ENCODE measurements at regions not wholly inside any gene's neighbourhood (a gene's known extent, or its start where the extent isn't known, plus 50 kb on each side); places are given as distances from the start of the nearest gene placed in this dataset.

GRCh38 chr4:138826754-138827153 is 188.8 kb upstream of the NOCT start:
- H3K4me2 ChIP-seq (ENCODE audit: low read length) = no peak overlapping the region
- H3K9ac ChIP-seq (ENCODE audit: low read depth, low read length) = no peak overlapping the region
- no peak overlapping the region for H3K4me3 ChIP-seq (ENCODE audit: low read length)
- no peaks in the 10 kb centered on the region for H3K4me1 ChIP-seq (ENCODE audit: control insufficient read depth, insufficient read depth, low read length)
- H3K9me3 ChIP-seq (replicated peaks; ENCODE audit: low read length) = no peaks in the 10 kb centered on the region
- no peaks in the 10 kb centered on the region for H3K36me3 ChIP-seq (ENCODE audit: insufficient read depth, low read length)
- H3K27me3 ChIP-seq (ENCODE audit: control insufficient read depth, insufficient read depth, low read length) = peaks cover 8% of the 10 kb centered on the region

- H3K4me1 ChIP-seq (ENCODE audit: control insufficient read depth, insufficient read depth, low read length) = no peaks in the 10 kb centered on the region
- H3K4me3 ChIP-seq (ENCODE audit: low read length) = no peak overlapping the region
- H3K36me3 ChIP-seq (ENCODE audit: insufficient read depth, low read length) = no peaks in the 10 kb centered on the region
- H3K9me3 ChIP-seq (replicated peaks; ENCODE audit: low read length) = no peaks in the 10 kb centered on the region
- peaks cover 8% of the 10 kb centered on the region for H3K27me3 ChIP-seq (ENCODE audit: control insufficient read depth, insufficient read depth, low read length)
- no peak overlapping the region for H3K4me2 ChIP-seq (ENCODE audit: low read length)
- no peak overlapping the region for H3K9ac ChIP-seq (ENCODE audit: low read depth, low read length)
These were observed 189.3 kb upstream of the NOCT start for GRCh38 chr4:138826322-138826721.

- Histone ChIP-seq H3K9ac (ENCODE audit: low read depth, low read length) (no peak overlapping the region), H3K36me3 (ENCODE audit: insufficient read depth, low read length) (no peaks in the 10 kb centered on the region), H3K4me2 (ENCODE audit: low read length) (no peak overlapping the region), H3K9me3 (replicated peaks; ENCODE audit: low read length) (no peaks in the 10 kb centered on the region), H3K4me1 (ENCODE audit: control insufficient read depth, insufficient read depth, low read length) (no peaks in the 10 kb centered on the region), H3K4me3 (ENCODE audit: low read length) (no peak overlapping the region), H3K27me3 (ENCODE audit: control insufficient read depth, insufficient read depth, low read length) (peaks cover 3% of the 10 kb centered on the region)
These were observed 194.2 kb upstream of the NOCT start for GRCh38 chr4:138821331-138821730.

GRCh38 chr4:138816875-138817274 is 198.7 kb upstream of the NOCT start:
- no peak overlapping the region for H3K4me3 ChIP-seq (ENCODE audit: low read length)
- no peaks in the 10 kb centered on the region for H3K4me1 ChIP-seq (ENCODE audit: control insufficient read depth, insufficient read depth, low read length)
- no peaks in the 10 kb centered on the region for H3K36me3 ChIP-seq (ENCODE audit: insufficient read depth, low read length)
- H3K27me3 ChIP-seq (ENCODE audit: control insufficient read depth, insufficient read depth, low read length) = no peaks in the 10 kb centered on the region
- H3K9ac ChIP-seq (ENCODE audit: low read depth, low read length) = no peak overlapping the region
- H3K4me2 ChIP-seq (ENCODE audit: low read length) = no peak overlapping the region
- no peaks in the 10 kb centered on the region for H3K9me3 ChIP-seq (replicated peaks; ENCODE audit: low read length)

GRCh38 chr4:138815811-138816210 is 199.8 kb upstream of the NOCT start:
- Histone ChIP-seq H3K36me3 (ENCODE audit: insufficient read depth, low read length) (no peaks in the 10 kb centered on the region), H3K27me3 (ENCODE audit: control insufficient read depth, insufficient read depth, low read length) (no peaks in the 10 kb centered on the region), H3K4me2 (ENCODE audit: low read length) (no peak overlapping the region), H3K4me1 (ENCODE audit: control insufficient read depth, insufficient read depth, low read length) (no peaks in the 10 kb centered on the region), H3K9ac (ENCODE audit: low read depth, low read length) (no peak overlapping the region), H3K4me3 (ENCODE audit: low read length) (no peak overlapping the region), H3K9me3 (replicated peaks; ENCODE audit: low read length) (no peaks in the 10 kb centered on the region)

GRCh38 chr4:138805736-138806135 is 209.8 kb upstream of the NOCT start:
- peaks cover 53% of the 10 kb centered on the region for H3K27me3 ChIP-seq (ENCODE audit: control insufficient read depth, insufficient read depth, low read length)
- no peak overlapping the region for H3K4me2 ChIP-seq (ENCODE audit: low read length)
- no peaks in the 10 kb centered on the region for H3K9me3 ChIP-seq (replicated peaks; ENCODE audit: low read length)
- H3K4me1 ChIP-seq (ENCODE audit: control insufficient read depth, insufficient read depth, low read length) = no peaks in the 10 kb centered on the region
- no peaks in the 10 kb centered on the region for H3K36me3 ChIP-seq (ENCODE audit: insufficient read depth, low read length)
- no peak overlapping the region for H3K9ac ChIP-seq (ENCODE audit: low read depth, low read length)
- H3K4me3 ChIP-seq (ENCODE audit: low read length) = no peak overlapping the region

- Histone ChIP-seq H3K4me3 (ENCODE audit: low read length) (no peak overlapping the region), H3K9ac (ENCODE audit: low read depth, low read length) (no peak overlapping the region), H3K9me3 (replicated peaks; ENCODE audit: low read length) (no peaks in the 10 kb centered on the region), H3K36me3 (ENCODE audit: insufficient read depth, low read length) (no peaks in the 10 kb centered on the region), H3K4me2 (ENCODE audit: low read length) (no peak overlapping the region), H3K27me3 (ENCODE audit: control insufficient read depth, insufficient read depth, low read length) (peaks cover 58% of the 10 kb centered on the region), H3K4me1 (ENCODE audit: control insufficient read depth, insufficient read depth, low read length) (no peaks in the 10 kb centered on the region)
These were observed 210.9 kb upstream of the NOCT start for GRCh38 chr4:138804711-138805110.

GRCh38 chr4:138803051-138803450 is 212.5 kb upstream of the NOCT start:
- Histone ChIP-seq H3K36me3 (ENCODE audit: insufficient read depth, low read length) (no peaks in the 10 kb centered on the region), H3K9ac (ENCODE audit: low read depth, low read length) (no peak overlapping the region), H3K4me3 (ENCODE audit: low read length) (no peak overlapping the region), H3K4me2 (ENCODE audit: low read length) (no peak overlapping the region), H3K27me3 (ENCODE audit: control insufficient read depth, insufficient read depth, low read length) (peaks cover 59% of the 10 kb centered on the region), H3K4me1 (ENCODE audit: control insufficient read depth, insufficient read depth, low read length) (no peaks in the 10 kb centered on the region), H3K9me3 (replicated peaks; ENCODE audit: low read length) (no peaks in the 10 kb centered on the region)

GRCh38 chr4:138802499-138802898 is 213.1 kb upstream of the NOCT start:
- Histone ChIP-seq H3K4me1 (ENCODE audit: control insufficient read depth, insufficient read depth, low read length) (no peaks in the 10 kb centered on the region), H3K36me3 (ENCODE audit: insufficient read depth, low read length) (no peaks in the 10 kb centered on the region), H3K4me3 (ENCODE audit: low read length) (no peak overlapping the region), H3K9ac (ENCODE audit: low read depth, low read length) (no peak overlapping the region), H3K27me3 (ENCODE audit: control insufficient read depth, insufficient read depth, low read length) (peaks cover 56% of the 10 kb centered on the region), H3K4me2 (ENCODE audit: low read length) (no peak overlapping the region), H3K9me3 (replicated peaks; ENCODE audit: low read length) (no peaks in the 10 kb centered on the region)

- Histone ChIP-seq H3K4me3 (ENCODE audit: low read length) (no peak overlapping the region), H3K9me3 (replicated peaks; ENCODE audit: low read length) (no peaks in the 10 kb centered on the region), H3K4me2 (ENCODE audit: low read length) (no peak overlapping the region), H3K4me1 (ENCODE audit: control insufficient read depth, insufficient read depth, low read length) (no peaks in the 10 kb centered on the region), H3K27me3 (ENCODE audit: control insufficient read depth, insufficient read depth, low read length) (peaks cover 44% of the 10 kb centered on the region), H3K9ac (ENCODE audit: low read depth, low read length) (no peak overlapping the region), H3K36me3 (ENCODE audit: insufficient read depth, low read length) (no peaks in the 10 kb centered on the region)
These were observed 215.2 kb upstream of the NOCT start for GRCh38 chr4:138800421-138800820.

GRCh38 chr4:138798404-138798803 is 217.2 kb upstream of the NOCT start:
- H3K9ac ChIP-seq (ENCODE audit: low read depth, low read length) = no peak overlapping the region
- H3K36me3 ChIP-seq (ENCODE audit: insufficient read depth, low read length) = no peaks in the 10 kb centered on the region
- no peaks in the 10 kb centered on the region for H3K9me3 ChIP-seq (replicated peaks; ENCODE audit: low read length)
- no peak overlapping the region for H3K4me3 ChIP-seq (ENCODE audit: low read length)
- no peaks in the 10 kb centered on the region for H3K4me1 ChIP-seq (ENCODE audit: control insufficient read depth, insufficient read depth, low read length)
- no peak overlapping the region for H3K4me2 ChIP-seq (ENCODE audit: low read length)
- peaks cover 29% of the 10 kb centered on the region for H3K27me3 ChIP-seq (ENCODE audit: control insufficient read depth, insufficient read depth, low read length)

- H3K4me1 ChIP-seq (ENCODE audit: control insufficient read depth, insufficient read depth, low read length) = no peaks in the 10 kb centered on the region
- H3K27me3 ChIP-seq (ENCODE audit: control insufficient read depth, insufficient read depth, low read length) = peaks cover 28% of the 10 kb centered on the region
- H3K9me3 ChIP-seq (replicated peaks; ENCODE audit: low read length) = no peaks in the 10 kb centered on the region
- H3K4me3 ChIP-seq (ENCODE audit: low read length) = no peak overlapping the region
- H3K9ac ChIP-seq (ENCODE audit: low read depth, low read length) = no peak overlapping the region
- H3K36me3 ChIP-seq (ENCODE audit: insufficient read depth, low read length) = no peaks in the 10 kb centered on the region
- no peak overlapping the region for H3K4me2 ChIP-seq (ENCODE audit: low read length)
These were observed 217.9 kb upstream of the NOCT start for GRCh38 chr4:138797646-138798045.
